Activated T-cell treated with anti-CD3 and anti-CD28 coated beads, Interleukin-2, amount 50 U/mL, for 4 hours (primary cell): ENCODE measurements at regions not wholly inside any gene's neighbourhood (a gene's known extent, or its start where the extent isn't known, plus 50 kb on each side); places are given as distances from the start of the nearest gene placed in this dataset.
"Not testable (repeated sequence)": the region's sequence is repeated elsewhere in the genome, so short reads cannot be mapped to it uniquely, and the experiment has no call there.

ENCODE experiments used
- ATAC-seq, 2 donors: fragments of 200-7000 bp; cut with Tn5 transposase; one replicate each; pipeline ENCODE4 v1.10.0; 2021
- DNase-seq: peaks from one replicate; pipeline ENCODE4 v3.0.0-alpha.2; 2020
- H3K27me3 Mint-ChIP-seq: one replicate; pipeline ENCODE4 v1.8.0; 2021; ENCODE audit warnings: low read depth, mixed read lengths
- H3K36me3 Mint-ChIP-seq: one replicate; pipeline ENCODE4 v1.8.0; 2022; ENCODE audit warnings: mixed read lengths; ENCODE audit not compliant: insufficient read depth
- H3K4me1 Mint-ChIP-seq: one replicate; pipeline ENCODE4 v1.8.0; 2021; ENCODE audit warnings: low read depth, mixed read lengths
- H3K4me3 Mint-ChIP-seq: one replicate; pipeline ENCODE4 v1.8.0; 2021; ENCODE audit warnings: mild to moderate bottlenecking, moderate library complexity, mixed read lengths
- H3K9me3 Mint-ChIP-seq: one replicate; pipeline ENCODE4 v1.8.0; 2021; ENCODE audit warnings: mixed read lengths

GRCh38 chr2:40025276-40025675 is 246.2 kb upstream of the THUMPD2 start:
- peaks cover 22% of the 10 kb centered on the region for H3K9me3 Mint-ChIP-seq
- not testable (repeated sequence) for H3K27me3 Mint-ChIP-seq, H3K36me3 Mint-ChIP-seq, ATAC-seq, H3K4me1 Mint-ChIP-seq, DNase-seq, H3K4me3 Mint-ChIP-seq

- H3K4me3 Mint-ChIP-seq, result no peak overlapping the region
- H3K27me3 Mint-ChIP-seq, result no peaks in the 10 kb centered on the region
- DNase-seq, result no peak
- H3K36me3 Mint-ChIP-seq, result no peaks in the 10 kb centered on the region
- no peaks in the 10 kb centered on the region for H3K4me1 Mint-ChIP-seq
- no peak for ATAC-seq
- H3K9me3 Mint-ChIP-seq, result peaks cover 23% of the 10 kb centered on the region
Observed at GRCh38 chr2:40020997-40021396, 241.9 kb upstream of the THUMPD2 start.

GRCh38 chr2:40016151-40016885 is 237.3 kb upstream of the THUMPD2 start:
- H3K9me3 Mint-ChIP-seq, result peaks cover 17% of the 10 kb centered on the region
- peaks cover 2% of the 10 kb centered on the region for H3K27me3 Mint-ChIP-seq
- H3K36me3 Mint-ChIP-seq, result no peaks in the 10 kb centered on the region
- no peak for ATAC-seq
- H3K4me3 Mint-ChIP-seq, result no peak overlapping the region
- no peaks in the 10 kb centered on the region for H3K4me1 Mint-ChIP-seq
- no peak for DNase-seq

- not testable (repeated sequence) for H3K36me3 Mint-ChIP-seq, H3K9me3 Mint-ChIP-seq, H3K27me3 Mint-ChIP-seq, ATAC-seq, H3K4me3 Mint-ChIP-seq, DNase-seq, H3K4me1 Mint-ChIP-seq
Observed at GRCh38 chr2:40013962-40014361, 234.9 kb upstream of the THUMPD2 start.

- no peak for DNase-seq
- Mint-ChIP-seq H3K4me3 (no peak overlapping the region), H3K27me3 (no peaks in the 10 kb centered on the region), H3K36me3 (no peaks in the 10 kb centered on the region), H3K9me3 (no peaks in the 10 kb centered on the region), H3K4me1 (no peaks in the 10 kb centered on the region)
- no peak for ATAC-seq
Observed at GRCh38 chr2:40004336-40004735, 225.3 kb upstream of the THUMPD2 start.

- Mint-ChIP-seq H3K4me1 (no peaks in the 10 kb centered on the region), H3K4me3 (no peak overlapping the region), H3K36me3 (no peaks in the 10 kb centered on the region), H3K27me3 (no peaks in the 10 kb centered on the region), H3K9me3 (no peaks in the 10 kb centered on the region)
- DNase-seq (no peak), ATAC-seq (no peak)
Observed at GRCh38 chr2:40002339-40002738, 223.3 kb upstream of the THUMPD2 start.

GRCh38 chr2:39999864-40000263 is 220.8 kb upstream of the THUMPD2 start:
- DNase-seq (no peak), ATAC-seq (no peak)
- H3K27me3 Mint-ChIP-seq, result no peaks in the 10 kb centered on the region
- no peak overlapping the region for H3K4me3 Mint-ChIP-seq
- H3K4me1 Mint-ChIP-seq, result no peaks in the 10 kb centered on the region
- H3K9me3 Mint-ChIP-seq, result no peaks in the 10 kb centered on the region
- no peaks in the 10 kb centered on the region for H3K36me3 Mint-ChIP-seq

DNA sequence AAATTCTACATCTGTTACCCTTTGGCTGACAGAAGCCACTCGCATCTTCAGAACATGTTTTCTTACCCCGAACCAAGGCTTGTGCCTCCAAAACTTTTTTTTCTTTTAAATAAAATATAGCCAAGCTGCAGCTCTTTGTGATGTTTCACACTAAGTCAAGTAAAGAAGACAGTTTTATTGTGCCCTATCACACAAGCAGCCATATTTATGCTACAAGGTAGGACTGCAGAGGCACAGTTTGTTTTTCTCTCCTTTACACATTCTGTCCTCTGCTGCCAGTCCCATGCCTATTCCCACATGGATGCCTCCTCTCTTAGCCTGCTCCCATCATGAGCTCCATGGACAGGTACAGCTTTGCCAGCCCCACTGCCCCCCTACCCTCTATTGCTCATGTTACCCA is 219.6 kb upstream of the THUMPD2 start:
- ATAC-seq, result no peak
- Mint-ChIP-seq H3K9me3 (no peaks in the 10 kb centered on the region), H3K36me3 (no peaks in the 10 kb centered on the region), H3K4me3 (no peak overlapping the region), H3K27me3 (no peaks in the 10 kb centered on the region), H3K4me1 (no peaks in the 10 kb centered on the region)
- no peak for DNase-seq

- Mint-ChIP-seq H3K4me1 (no peaks in the 10 kb centered on the region), H3K4me3 (no peak overlapping the region), H3K36me3 (no peaks in the 10 kb centered on the region), H3K27me3 (no peaks in the 10 kb centered on the region), H3K9me3 (no peaks in the 10 kb centered on the region)
- ATAC-seq, result peak; percentile 80 to 81
- no peak for DNase-seq
Observed at GRCh38 chr2:39996653-39997080, 217.6 kb upstream of the THUMPD2 start.

DNA sequence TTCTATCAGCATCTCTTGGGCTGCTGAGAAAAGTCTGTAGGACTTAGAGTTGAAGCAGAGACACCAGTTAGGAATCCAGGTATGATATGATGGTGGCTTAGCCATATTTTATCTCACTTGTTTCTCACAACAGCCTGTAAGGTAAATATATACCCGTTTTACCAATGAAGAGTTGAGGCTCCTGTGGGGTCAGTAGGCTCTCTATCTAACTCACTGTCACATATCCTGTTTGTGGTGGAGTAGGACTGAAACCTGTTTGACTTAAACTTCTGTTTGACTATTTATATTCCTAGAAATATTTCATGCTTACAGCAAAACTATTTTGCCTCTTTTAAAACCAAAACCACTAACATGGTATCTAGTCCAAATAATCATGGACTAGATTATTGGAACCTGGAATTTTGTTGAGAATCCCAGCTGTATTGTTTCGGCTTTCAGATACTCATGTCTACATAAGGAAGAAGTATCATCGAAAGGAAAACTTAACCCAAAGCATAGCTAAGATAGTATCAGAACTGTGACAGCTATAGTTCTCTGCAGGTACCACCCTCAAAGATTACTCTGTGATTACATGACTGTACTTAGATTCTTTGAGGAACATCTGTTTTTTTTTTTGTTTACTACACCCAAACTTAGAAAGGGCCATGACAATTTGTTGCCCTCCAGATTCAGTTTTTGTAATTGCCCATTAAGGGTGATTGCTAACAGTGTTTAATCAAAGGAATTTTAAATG is 216.1 kb upstream of the THUMPD2 start:
- ATAC-seq (no peak), DNase-seq (no peak)
- H3K9me3 Mint-ChIP-seq, result no peaks in the 10 kb centered on the region

DNA sequence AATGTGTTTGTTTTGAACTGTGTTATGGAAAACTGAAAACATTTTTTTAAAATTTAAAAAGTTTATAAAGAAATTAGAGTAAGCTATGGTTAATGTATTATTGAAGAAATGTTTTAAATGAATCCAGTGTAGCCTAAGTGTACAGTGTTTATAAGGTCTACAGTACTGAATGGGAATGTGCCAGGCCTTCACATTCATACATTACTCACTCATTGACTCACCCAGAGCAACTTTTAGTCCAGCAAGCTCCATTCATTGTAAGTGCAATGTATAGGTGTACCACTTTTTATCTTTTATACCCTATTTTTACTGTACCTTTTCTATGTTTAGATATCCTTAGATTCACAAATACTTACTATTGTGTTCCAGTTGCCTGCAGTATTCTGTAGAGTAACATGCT is 215.1 kb upstream of the THUMPD2 start:
- Mint-ChIP-seq H3K4me3 (no peak overlapping the region), H3K27me3 (no peaks in the 10 kb centered on the region), H3K4me1 (no peaks in the 10 kb centered on the region), H3K9me3 (no peaks in the 10 kb centered on the region), H3K36me3 (no peaks in the 10 kb centered on the region)
- DNase-seq, result no peak
- no peak for ATAC-seq

More for the DNA sequence above, 216.1 kb upstream of the THUMPD2 start:
- H3K4me3 Mint-ChIP-seq, result no peak overlapping the region
- H3K4me1 Mint-ChIP-seq, result no peaks in the 10 kb centered on the region
- no peaks in the 10 kb centered on the region for H3K36me3 Mint-ChIP-seq
- no peaks in the 10 kb centered on the region for H3K27me3 Mint-ChIP-seq

DNA sequence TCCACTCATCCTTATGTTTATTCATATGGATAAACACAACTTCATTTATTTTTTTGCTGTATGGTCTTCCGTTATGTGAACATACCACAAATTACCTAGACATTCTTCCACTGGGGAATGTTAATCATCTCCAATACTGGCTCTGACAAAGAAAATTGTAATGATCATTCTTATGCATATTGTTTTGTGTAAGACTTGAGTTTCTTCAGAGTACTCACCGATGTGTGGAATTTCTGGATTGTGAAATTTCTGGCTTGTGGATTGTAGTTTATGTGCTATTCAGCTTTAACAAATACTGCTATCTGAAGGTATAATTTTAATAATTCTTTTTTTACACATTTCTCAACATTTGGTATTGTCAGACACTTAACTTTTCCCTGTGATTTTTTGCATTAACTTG is 212.2 kb upstream of the THUMPD2 start:
- no peaks in the 10 kb centered on the region for H3K4me1 Mint-ChIP-seq
- H3K27me3 Mint-ChIP-seq, result no peaks in the 10 kb centered on the region
- no peaks in the 10 kb centered on the region for H3K36me3 Mint-ChIP-seq
- no peak overlapping the region for H3K4me3 Mint-ChIP-seq
- no peaks in the 10 kb centered on the region for H3K9me3 Mint-ChIP-seq
- DNase-seq (no peak), ATAC-seq (no peak)

DNA sequence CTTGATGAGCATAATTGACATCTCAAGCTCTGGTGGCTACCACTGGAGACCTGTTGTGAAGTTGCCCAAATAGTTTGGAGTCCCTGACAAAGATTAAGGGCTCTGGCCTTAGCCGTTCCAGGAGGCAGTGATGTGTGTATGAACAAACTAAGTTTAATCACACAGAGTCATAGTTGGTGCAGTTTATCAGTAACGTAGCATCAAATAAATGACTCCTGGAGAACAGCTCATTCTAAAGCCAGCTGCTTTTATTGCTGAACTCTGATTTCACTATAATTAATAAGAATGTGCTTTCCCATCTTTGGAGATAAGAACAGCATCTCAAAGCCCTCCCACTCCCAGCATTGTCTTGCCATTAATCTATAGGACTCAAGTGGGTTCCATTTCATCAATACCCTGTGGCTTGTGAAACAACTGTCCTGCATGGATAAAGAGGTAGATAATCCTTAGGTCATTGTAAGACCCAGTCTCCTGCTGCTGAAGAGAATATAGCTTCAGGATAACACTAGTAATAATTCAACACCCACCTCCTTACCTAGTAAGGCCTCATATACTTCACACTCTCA is 211.4 kb upstream of the THUMPD2 start:
- Mint-ChIP-seq H3K9me3 (no peaks in the 10 kb centered on the region), H3K36me3 (no peaks in the 10 kb centered on the region), H3K4me1 (no peaks in the 10 kb centered on the region), H3K4me3 (no peak overlapping the region), H3K27me3 (no peaks in the 10 kb centered on the region)
- ATAC-seq, result no peak
- DNase-seq, result no peak

- no peaks in the 10 kb centered on the region for H3K36me3 Mint-ChIP-seq
- H3K27me3 Mint-ChIP-seq, result no peaks in the 10 kb centered on the region
- no peaks in the 10 kb centered on the region for H3K4me1 Mint-ChIP-seq
- no peak overlapping the region for H3K4me3 Mint-ChIP-seq
- DNase-seq, result no peak
- ATAC-seq, result no peak
- no peaks in the 10 kb centered on the region for H3K9me3 Mint-ChIP-seq
Observed at GRCh38 chr2:39989888-39990287, 210.8 kb upstream of the THUMPD2 start.

DNA sequence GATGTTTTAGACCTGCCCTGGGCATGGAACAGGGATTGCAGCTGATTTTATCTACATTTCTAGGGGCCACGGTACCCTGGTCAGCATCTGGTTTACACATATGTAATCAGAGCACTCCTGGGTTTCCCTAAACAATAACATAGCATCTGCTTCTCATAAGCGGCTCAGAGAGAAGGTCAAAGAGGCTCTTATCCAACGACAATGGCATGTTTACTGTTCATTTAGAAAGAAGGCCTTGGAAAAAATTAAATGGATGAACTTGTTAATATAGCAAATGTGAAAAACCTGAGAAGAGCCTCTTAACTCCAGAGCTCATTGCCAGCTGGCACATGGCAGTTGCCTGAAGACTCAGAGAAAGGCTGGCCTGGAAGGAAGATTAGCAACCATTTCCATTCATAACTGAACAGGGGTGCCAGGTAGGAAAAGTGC is 202.8 kb upstream of the THUMPD2 start:
- H3K4me1 Mint-ChIP-seq, result no peaks in the 10 kb centered on the region

More for the DNA sequence above, 202.8 kb upstream of the THUMPD2 start:
- DNase-seq (no peak), ATAC-seq (no peak)
- H3K36me3 Mint-ChIP-seq, result no peaks in the 10 kb centered on the region
- no peaks in the 10 kb centered on the region for H3K27me3 Mint-ChIP-seq
- no peaks in the 10 kb centered on the region for H3K9me3 Mint-ChIP-seq
- no peak overlapping the region for H3K4me3 Mint-ChIP-seq
